ENCODE measurements at regions not wholly inside any gene's neighbourhood (a gene's known extent, or its start where the extent isn't known, plus 50 kb on each side); places are given as distances from the start of the nearest gene placed in this dataset.
"Not testable (repeated sequence)": the region's sequence is repeated elsewhere in the genome, so short reads cannot be mapped to it uniquely, and the experiment has no call there.

DNA sequence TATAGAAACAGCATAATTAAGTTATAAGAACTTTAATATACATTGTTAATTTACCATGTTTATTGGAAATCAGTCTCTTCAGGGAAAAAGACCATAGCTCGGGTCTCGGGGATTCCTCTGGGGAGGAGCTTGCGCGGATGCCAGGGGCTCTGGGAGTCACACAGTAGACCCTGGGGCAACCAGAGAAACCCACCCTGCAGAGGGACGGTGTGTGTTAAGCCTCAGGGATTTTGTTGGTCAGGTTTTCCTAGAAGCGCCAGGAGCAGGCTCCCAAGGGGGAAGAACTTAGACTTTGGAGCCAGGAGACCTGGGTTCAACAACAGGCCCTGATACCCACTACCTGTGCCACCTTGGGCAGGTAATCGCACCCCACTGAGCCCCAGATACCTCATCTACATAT, 297.9 kb downstream of the MED10 start:
- no peaks in the 10 kb centered on the region for H3K9me3 ChIP-seq (replicated peaks; ENCODE audit: low read length)
- no peaks in the 10 kb centered on the region for H3K36me3 ChIP-seq (ENCODE audit: insufficient read depth, low read length)
- H3K4me1 ChIP-seq (ENCODE audit: control insufficient read depth, insufficient read depth, low read length) = no peaks in the 10 kb centered on the region
- no peaks in the 10 kb centered on the region for H3K27me3 ChIP-seq (ENCODE audit: control insufficient read depth, insufficient read depth, low read length)
- H3K4me3 ChIP-seq (ENCODE audit: low read length) = no peak overlapping the region
- no peak overlapping the region for H3K4me2 ChIP-seq (ENCODE audit: low read length)
- H3K9ac ChIP-seq (ENCODE audit: low read depth, low read length) = no peak overlapping the region

DNA sequence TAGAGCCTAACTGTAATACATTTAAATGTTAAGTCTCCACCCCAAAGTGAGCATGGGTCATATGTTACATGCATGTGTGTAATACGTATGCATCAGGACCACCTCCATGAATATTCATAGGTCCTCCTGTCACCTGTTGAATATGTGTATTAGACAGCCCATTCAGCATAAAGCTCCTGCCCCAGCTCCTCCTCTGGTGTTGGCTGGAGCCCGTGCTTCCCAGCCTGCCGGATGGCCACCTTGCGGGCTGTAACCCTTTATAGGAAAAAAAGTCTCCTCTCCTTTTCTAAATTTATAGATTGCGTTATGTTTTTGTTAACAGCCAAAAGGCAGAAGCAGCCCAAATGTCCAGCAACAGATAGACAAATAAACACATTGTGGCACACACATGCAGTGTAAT, 299.5 kb downstream of the MED10 start:
- H3K9ac ChIP-seq (ENCODE audit: low read depth, low read length) = no peak overlapping the region
- H3K9me3 ChIP-seq (replicated peaks; ENCODE audit: low read length) = no peaks in the 10 kb centered on the region
- H3K4me1 ChIP-seq (ENCODE audit: control insufficient read depth, insufficient read depth, low read length) = no peaks in the 10 kb centered on the region
- no peak overlapping the region for H3K4me3 ChIP-seq (ENCODE audit: low read length)
- no peaks in the 10 kb centered on the region for H3K36me3 ChIP-seq (ENCODE audit: insufficient read depth, low read length)
- no peaks in the 10 kb centered on the region for H3K27me3 ChIP-seq (ENCODE audit: control insufficient read depth, insufficient read depth, low read length)
- no peak overlapping the region for H3K4me2 ChIP-seq (ENCODE audit: low read length)

DNA sequence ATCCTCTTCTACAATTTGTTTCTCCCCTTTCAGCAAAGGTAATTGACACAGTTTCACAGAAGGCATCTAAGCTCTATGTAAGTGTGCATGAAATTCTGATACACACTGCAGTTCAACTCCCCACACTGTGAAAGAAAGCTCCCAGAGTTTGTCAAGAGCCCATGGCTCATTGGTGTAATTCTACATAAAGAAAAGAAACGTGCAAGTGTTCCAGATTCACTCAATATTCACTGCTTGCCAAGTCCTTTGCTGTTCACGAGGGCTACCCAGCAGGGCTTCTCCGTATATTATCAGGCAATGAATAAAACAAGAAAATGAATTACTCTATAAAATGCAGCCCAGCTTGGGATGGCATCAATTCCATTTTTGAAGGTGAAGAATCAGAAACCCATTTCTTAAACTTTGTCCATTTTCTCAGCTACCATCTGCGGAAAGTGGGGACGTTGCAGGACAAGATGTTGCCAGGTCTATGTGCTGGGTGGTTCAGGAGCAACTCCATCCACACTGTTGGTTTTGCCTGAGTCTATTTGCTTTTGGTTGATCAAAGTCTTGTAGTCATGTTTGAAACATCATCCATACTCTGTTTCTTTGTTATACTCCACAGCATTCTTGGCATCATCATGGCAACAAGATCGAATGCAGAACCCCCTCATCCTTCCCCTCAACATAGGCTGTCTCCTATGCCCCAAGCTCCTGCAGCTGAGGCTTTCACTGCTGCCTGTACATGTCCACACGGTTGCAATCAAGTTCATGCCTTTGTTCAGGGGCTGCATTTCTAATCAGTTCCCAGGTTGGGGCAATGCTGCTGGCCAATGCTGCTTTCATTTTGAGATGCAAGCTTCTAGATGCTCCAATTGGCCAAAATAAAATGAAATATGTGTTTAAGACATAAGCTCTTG, 301.8 kb downstream of the MED10 start:
- H3K9me3 ChIP-seq (replicated peaks; ENCODE audit: low read length) = peaks cover 1% of the 10 kb centered on the region
- H3K4me2 ChIP-seq (ENCODE audit: low read length) = no peak overlapping the region
- H3K4me3 ChIP-seq (ENCODE audit: low read length) = no peak overlapping the region
- no peak overlapping the region for H3K9ac ChIP-seq (ENCODE audit: low read depth, low read length)
- H3K4me1 ChIP-seq (ENCODE audit: control insufficient read depth, insufficient read depth, low read length) = no peaks in the 10 kb centered on the region
- no peaks in the 10 kb centered on the region for H3K36me3 ChIP-seq (ENCODE audit: insufficient read depth, low read length)
- H3K27me3 ChIP-seq (ENCODE audit: control insufficient read depth, insufficient read depth, low read length) = no peaks in the 10 kb centered on the region

DNA sequence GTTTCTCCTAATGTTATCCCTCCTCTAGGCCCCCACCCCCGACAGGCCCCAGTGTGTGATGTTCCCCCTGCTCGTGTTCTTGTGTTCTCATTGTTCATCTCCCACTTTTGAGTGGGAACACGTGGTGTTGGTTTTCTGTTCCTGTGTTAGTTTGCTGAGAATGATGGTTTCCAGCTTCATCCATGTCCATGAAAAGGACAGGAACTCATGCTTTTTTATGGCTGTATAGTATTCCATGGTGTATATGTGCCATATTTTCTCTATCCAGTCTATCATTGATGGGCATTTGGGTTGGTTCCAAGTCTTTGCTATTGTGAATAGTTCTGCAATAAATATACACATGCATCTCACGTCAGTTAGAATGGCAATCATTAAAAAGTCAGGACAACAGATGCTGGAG, 305.9 kb downstream of the MED10 start:
- H3K4me2 ChIP-seq (ENCODE audit: low read length); H3K4me3 ChIP-seq (ENCODE audit: low read length); H3K36me3 ChIP-seq (ENCODE audit: insufficient read depth, low read length); H3K4me1 ChIP-seq (ENCODE audit: control insufficient read depth, insufficient read depth, low read length); H3K9ac ChIP-seq (ENCODE audit: low read depth, low read length); H3K27me3 ChIP-seq (ENCODE audit: control insufficient read depth, insufficient read depth, low read length); H3K9me3 ChIP-seq (replicated peaks; ENCODE audit: low read length): not testable (repeated sequence)

DNA sequence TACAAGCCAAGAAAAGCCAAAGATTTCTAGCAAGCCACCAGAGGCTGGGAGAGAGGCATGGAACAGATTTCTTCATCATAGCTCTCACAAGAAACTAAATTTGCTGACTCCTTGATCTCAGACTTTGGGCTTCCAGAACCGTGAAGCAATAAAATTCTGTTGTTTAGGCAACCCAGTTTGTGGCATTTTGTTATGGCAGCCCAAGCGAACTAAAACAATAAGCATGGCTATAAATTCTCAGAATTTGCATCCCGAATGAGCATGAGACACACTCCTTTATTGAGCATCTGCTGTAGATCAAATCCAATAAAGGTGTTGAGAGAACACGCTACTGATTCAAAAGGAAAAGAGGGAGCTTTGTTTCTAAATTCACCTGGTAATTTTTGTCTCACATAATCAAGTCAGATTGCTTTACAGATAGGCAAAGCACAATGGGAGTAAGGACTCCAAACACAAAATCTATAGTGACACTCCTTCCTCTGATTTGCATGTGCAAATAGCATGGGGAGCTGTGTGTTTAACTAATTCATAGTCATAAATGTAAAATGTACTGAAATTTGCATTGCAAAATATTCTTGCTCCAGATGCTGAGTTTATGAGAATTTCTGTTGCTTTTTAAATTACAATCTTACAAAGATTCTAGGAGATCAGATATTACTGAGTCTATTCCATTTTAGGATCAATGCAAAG, 308.7 kb downstream of the MED10 start:
- Histone ChIP-seq H3K9me3 (replicated peaks; ENCODE audit: low read length) (peaks cover 3% of the 10 kb centered on the region), H3K27me3 (ENCODE audit: control insufficient read depth, insufficient read depth, low read length) (no peaks in the 10 kb centered on the region), H3K36me3 (ENCODE audit: insufficient read depth, low read length) (no peaks in the 10 kb centered on the region), H3K4me3 (ENCODE audit: low read length) (no peak overlapping the region), H3K4me2 (ENCODE audit: low read length) (no peak overlapping the region), H3K4me1 (ENCODE audit: control insufficient read depth, insufficient read depth, low read length) (no peaks in the 10 kb centered on the region), H3K9ac (ENCODE audit: low read depth, low read length) (no peak overlapping the region)

DNA sequence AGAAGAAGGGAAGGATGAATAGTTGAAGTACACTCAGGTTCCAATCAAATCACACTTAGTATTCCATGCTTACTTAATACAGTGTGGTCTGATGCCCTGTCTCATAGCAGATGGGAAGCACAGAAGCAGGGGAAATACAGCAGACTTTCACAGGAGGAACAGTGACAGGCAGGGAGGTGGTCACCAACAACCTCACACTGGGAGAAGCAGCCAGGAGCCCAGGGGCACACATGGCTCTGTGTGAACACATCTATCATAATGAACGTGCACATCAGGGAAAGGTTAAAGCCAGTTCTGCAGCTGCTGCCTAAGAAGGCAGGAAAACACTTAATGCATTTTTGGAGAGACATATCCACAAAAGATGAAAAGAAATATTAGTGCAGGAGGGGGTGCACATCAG, 312.3 kb downstream of the MED10 start:
- Histone ChIP-seq H3K9me3 (replicated peaks; ENCODE audit: low read length) (no peaks in the 10 kb centered on the region), H3K4me2 (ENCODE audit: low read length) (no peak overlapping the region), H3K9ac (ENCODE audit: low read depth, low read length) (no peak overlapping the region), H3K4me1 (ENCODE audit: control insufficient read depth, insufficient read depth, low read length) (no peaks in the 10 kb centered on the region), H3K4me3 (ENCODE audit: low read length) (no peak overlapping the region), H3K27me3 (ENCODE audit: control insufficient read depth, insufficient read depth, low read length) (no peaks in the 10 kb centered on the region), H3K36me3 (ENCODE audit: insufficient read depth, low read length) (no peaks in the 10 kb centered on the region)

DNA sequence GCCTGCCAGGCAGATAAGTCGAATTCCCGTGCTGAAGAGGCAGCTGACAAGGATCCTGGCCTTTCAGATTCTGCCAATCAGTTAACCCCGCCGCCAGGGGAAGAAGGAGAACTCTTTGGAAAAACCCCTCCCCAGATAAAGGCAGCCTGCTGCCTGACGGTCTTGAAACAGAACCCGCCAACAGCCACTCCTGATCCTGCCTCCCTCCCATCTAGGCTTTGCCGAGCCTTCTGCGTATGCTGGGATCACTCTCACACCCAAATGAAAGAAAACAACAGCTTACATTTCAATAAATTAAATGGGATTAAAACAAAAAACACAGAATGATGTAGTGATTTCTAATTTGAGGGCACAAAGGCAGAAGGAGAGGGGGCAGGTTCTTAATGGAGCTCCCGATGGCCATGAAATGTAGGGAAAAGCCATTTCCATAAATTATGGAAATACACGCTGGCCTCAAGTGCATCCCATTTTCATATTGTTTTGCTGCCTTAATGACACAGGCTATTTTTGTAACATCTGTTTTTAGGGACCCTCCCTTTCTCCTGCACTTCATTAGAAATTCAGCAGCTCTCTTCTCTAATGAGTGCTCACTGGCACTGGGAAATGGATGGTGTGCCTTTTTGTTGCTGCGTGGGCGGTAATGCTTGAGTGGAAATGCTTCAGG, 319.1 kb downstream of the MED10 start:
- Histone ChIP-seq H3K9me3 (replicated peaks; ENCODE audit: low read length) (peaks cover 7% of the 10 kb centered on the region), H3K9ac (ENCODE audit: low read depth, low read length) (no peak overlapping the region), H3K4me3 (ENCODE audit: low read length) (no peak overlapping the region), H3K4me2 (ENCODE audit: low read length) (no peak overlapping the region), H3K36me3 (ENCODE audit: insufficient read depth, low read length) (no peaks in the 10 kb centered on the region), H3K4me1 (ENCODE audit: control insufficient read depth, insufficient read depth, low read length) (no peaks in the 10 kb centered on the region), H3K27me3 (ENCODE audit: control insufficient read depth, insufficient read depth, low read length) (no peaks in the 10 kb centered on the region)

DNA sequence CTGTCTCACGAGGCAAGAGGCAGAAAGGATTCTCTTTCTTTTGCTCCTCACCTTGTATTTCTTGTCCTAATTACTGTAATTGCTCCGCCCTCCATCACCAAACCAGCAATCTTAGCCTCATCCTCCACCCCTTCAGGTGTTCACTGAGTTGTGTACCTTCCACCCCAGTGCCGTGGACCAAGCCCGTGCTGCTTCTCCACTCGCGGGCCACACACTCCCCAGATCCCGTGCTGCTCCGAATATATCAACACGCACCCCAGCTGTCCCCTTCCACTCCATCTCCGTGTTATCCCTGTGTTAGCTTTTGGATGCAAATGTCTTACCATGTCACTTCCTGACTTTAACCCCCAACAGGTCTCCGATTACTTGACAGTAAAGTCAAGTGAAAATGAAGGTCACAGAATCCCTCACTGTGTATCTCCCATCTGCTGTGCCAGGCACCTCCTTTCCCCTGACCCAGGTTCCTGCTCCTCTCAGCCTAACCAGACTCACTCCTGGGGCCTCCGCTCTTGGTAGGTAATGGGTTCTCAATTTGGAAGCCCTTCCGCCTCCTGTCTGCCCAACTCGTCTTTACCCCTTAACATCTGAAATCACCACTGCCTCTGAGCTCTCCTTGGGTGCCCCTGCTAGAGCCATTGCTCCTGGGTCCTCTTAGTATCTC, 320.2 kb downstream of the MED10 start:
- H3K27me3 ChIP-seq (ENCODE audit: control insufficient read depth, insufficient read depth, low read length) = no peaks in the 10 kb centered on the region
- H3K36me3 ChIP-seq (ENCODE audit: insufficient read depth, low read length) = no peaks in the 10 kb centered on the region
- H3K4me1 ChIP-seq (ENCODE audit: control insufficient read depth, insufficient read depth, low read length) = no peaks in the 10 kb centered on the region
- no peak overlapping the region for H3K4me3 ChIP-seq (ENCODE audit: low read length)
- no peak overlapping the region for H3K4me2 ChIP-seq (ENCODE audit: low read length)
- H3K9ac ChIP-seq (ENCODE audit: low read depth, low read length) = no peak overlapping the region
- peaks cover 7% of the 10 kb centered on the region for H3K9me3 ChIP-seq (replicated peaks; ENCODE audit: low read length)

DNA sequence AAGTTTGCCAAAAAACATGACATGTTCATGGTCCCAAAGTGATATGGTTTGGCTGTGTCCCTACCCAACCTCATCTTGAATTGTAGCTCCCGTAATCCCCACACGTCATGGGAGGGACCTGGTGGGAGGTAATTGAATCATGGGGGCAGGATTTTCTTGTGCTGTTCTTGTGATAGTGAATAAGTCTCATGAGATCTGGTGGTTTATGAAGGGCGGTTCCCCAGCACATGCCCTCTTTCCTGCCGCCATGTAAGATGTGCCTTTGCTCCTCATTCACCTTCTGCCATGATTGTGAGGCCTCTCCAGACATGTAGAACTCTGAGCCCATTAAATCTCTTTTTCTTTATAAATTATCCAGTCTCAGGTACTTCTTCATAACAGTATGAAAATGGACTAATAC, 322.1 kb downstream of the MED10 start:
- peaks cover 7% of the 10 kb centered on the region for H3K9me3 ChIP-seq (replicated peaks; ENCODE audit: low read length)

DNA sequence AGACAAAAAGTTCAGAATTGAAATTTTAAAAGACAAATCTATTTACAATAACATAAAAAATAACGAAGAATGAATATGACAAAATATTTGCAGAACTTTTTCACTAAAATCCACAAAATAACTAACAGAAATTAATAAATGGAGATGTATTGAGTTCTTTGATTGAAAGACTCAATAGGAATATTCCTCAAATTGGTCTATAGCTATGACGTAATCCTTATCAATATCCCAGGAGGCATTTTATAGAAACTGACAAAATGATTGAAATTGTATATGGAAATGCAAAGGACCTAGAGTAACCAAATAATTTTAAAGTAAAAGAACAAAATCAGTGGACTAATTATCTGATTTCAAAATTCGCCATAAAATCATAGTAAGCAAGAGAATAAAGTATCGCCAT, 328.7 kb downstream of the MED10 start:
- Histone ChIP-seq H3K36me3 (ENCODE audit: insufficient read depth, low read length) (no peaks in the 10 kb centered on the region), H3K27me3 (ENCODE audit: control insufficient read depth, insufficient read depth, low read length) (no peaks in the 10 kb centered on the region), H3K4me3 (ENCODE audit: low read length) (no peak overlapping the region), H3K9me3 (replicated peaks; ENCODE audit: low read length) (peaks cover 2% of the 10 kb centered on the region), H3K4me1 (ENCODE audit: control insufficient read depth, insufficient read depth, low read length) (no peaks in the 10 kb centered on the region), H3K9ac (ENCODE audit: low read depth, low read length) (no peak overlapping the region), H3K4me2 (ENCODE audit: low read length) (no peak overlapping the region)

More for the DNA sequence above, 322.1 kb downstream of the MED10 start:
- H3K27me3 ChIP-seq (ENCODE audit: control insufficient read depth, insufficient read depth, low read length) = no peaks in the 10 kb centered on the region
- H3K36me3 ChIP-seq (ENCODE audit: insufficient read depth, low read length) = no peaks in the 10 kb centered on the region
- H3K4me1 ChIP-seq (ENCODE audit: control insufficient read depth, insufficient read depth, low read length) = no peaks in the 10 kb centered on the region
- no peak overlapping the region for H3K4me2 ChIP-seq (ENCODE audit: low read length)
- H3K9ac ChIP-seq (ENCODE audit: low read depth, low read length) = no peak overlapping the region
- no peak overlapping the region for H3K4me3 ChIP-seq (ENCODE audit: low read length)

DNA sequence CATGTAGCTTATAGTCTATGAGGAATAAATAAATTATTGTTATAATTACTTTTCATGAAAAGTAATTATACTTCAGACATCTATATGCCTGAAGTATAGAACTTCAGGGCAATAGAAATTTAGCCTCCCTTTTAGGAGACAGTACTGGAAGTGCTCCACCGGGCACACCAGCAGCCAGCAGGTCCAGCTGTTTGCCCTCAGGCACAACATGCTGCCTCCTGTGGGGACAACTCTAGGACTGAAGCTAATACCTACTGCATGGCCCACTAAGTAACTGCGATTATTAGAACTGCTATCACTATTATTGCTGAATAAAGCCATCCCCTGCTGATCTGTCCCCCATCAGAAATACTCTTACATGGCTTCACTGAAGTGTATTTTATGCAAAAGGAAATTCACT, 329.6 kb downstream of the MED10 start:
- H3K4me1 ChIP-seq (ENCODE audit: control insufficient read depth, insufficient read depth, low read length) = no peaks in the 10 kb centered on the region
- no peak overlapping the region for H3K9ac ChIP-seq (ENCODE audit: low read depth, low read length)
- no peak overlapping the region for H3K4me2 ChIP-seq (ENCODE audit: low read length)
- H3K27me3 ChIP-seq (ENCODE audit: control insufficient read depth, insufficient read depth, low read length) = no peaks in the 10 kb centered on the region
- H3K4me3 ChIP-seq (ENCODE audit: low read length) = no peak overlapping the region
- no peaks in the 10 kb centered on the region for H3K9me3 ChIP-seq (replicated peaks; ENCODE audit: low read length)
- H3K36me3 ChIP-seq (ENCODE audit: insufficient read depth, low read length) = no peaks in the 10 kb centered on the region
